Skin epidermis (tissue), 12 donors: ENCODE measurements at regions not wholly inside any gene's neighbourhood (a gene's known extent, or its start where the extent isn't known, plus 50 kb on each side); places are given as distances from the start of the nearest gene placed in this dataset.
"Not testable (repeated sequence)": the region's sequence is repeated elsewhere in the genome, so short reads cannot be mapped to it uniquely, and the experiment has no call there.

ENCODE experiments used
- H3K27ac ChIP-seq, 21 experiments: fragments of 200-600 bp; sonication (generic) in 11 of 21; one replicate each; pipeline ENCODE4 v1.5.0; 2020; ENCODE audit warnings: mild to moderate bottlenecking in 3 of 21, inconsistent platforms in 2 of 21, moderate library complexity in 2 of 21
- H3K4me3 ChIP-seq, 7 experiments: fragments of 200-600 bp; sonication (generic) in 2 of 7; one replicate each; pipeline ENCODE4 v1.5.0; 2020; ENCODE audit warnings: inconsistent platforms in 2 of 7, mild to moderate bottlenecking in 2 of 7, moderate library complexity in 1 of 7

DNA sequence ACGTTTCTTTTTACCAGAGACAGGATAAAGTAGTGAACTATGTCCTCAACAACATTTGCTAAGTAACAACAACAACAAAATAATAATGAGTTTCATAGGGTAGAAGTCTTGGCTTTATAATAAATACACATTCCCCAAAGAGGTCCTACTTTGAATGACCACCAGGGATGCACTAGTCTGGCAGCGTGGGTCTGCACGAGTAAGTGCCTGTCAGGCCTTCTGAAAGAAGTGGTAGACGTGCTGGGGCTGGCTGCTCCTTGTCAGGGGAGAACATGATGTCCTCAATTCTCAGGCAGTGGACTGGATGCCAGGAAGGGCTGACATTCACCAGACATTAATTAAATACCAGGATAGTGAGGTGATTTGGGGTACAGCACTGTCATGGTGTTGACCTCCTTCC is 331.1 kb downstream of the TMEM38B start:
- Histone ChIP-seq H3K4me3 (no peak overlapping the region), H3K27ac (no peak overlapping the region)

DNA sequence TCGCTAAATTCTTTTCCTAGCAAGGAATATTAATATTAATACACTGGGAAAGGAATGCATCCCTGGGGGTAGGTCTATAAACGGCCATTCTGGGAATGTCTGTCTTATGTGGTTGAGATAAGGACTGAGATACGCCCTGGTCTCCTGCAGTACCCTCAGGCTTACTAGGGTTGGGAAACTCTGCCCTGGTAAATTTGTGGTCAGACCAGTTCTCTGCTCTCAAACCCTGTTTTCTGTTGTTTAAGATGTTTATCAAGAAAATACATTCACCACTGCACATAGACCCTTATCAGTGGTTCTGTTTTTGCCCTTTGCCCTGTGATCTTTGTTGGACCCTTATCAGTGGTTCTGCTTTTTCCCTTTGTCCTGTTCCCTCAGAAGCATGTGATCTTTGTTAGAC is 335.8 kb downstream of the TMEM38B start:
- not testable (repeated sequence) for H3K4me3 ChIP-seq, H3K27ac ChIP-seq

DNA sequence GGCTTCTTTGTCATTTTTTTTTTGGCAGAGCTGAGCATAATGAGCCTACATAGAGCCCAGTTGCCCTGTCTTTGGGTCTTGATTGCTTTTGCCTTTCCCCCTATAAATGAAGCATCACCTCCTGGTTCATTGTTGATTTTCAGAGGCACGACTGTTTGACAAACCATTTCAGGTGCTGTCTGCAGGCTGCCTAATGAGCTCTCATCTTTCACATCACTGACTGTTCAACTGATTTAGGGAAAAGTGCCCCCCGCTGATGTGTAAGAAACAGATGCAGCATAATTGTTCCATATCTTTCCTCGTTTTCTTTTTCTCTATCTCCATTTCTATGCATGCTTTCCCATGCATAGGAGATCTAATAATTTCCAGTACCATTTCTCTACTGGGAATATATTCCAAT is 338.6 kb downstream of the TMEM38B start:
- Histone ChIP-seq H3K27ac (no peak overlapping the region), H3K4me3 (no peak overlapping the region)

DNA sequence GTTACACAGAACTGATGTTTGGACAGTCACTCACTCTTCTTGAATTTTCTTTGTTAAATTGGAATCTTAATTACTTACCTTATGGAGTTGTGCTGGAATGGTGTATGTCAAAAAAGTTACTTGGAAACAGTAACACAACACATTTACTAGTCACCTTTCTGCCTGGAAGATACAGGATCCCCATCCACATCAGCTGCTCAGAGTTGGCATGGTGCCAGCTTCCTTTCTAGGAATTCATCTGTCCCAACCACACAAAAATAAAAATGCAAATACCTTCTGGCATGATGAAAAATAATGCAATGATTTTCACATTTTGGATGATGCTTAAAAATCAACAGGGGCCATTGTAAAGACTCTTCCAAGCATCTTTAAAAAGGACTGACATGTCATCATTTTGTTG is 341.5 kb downstream of the TMEM38B start:
- H3K4me3 ChIP-seq, result no peak overlapping the region
- no peak overlapping the region for H3K27ac ChIP-seq

DNA sequence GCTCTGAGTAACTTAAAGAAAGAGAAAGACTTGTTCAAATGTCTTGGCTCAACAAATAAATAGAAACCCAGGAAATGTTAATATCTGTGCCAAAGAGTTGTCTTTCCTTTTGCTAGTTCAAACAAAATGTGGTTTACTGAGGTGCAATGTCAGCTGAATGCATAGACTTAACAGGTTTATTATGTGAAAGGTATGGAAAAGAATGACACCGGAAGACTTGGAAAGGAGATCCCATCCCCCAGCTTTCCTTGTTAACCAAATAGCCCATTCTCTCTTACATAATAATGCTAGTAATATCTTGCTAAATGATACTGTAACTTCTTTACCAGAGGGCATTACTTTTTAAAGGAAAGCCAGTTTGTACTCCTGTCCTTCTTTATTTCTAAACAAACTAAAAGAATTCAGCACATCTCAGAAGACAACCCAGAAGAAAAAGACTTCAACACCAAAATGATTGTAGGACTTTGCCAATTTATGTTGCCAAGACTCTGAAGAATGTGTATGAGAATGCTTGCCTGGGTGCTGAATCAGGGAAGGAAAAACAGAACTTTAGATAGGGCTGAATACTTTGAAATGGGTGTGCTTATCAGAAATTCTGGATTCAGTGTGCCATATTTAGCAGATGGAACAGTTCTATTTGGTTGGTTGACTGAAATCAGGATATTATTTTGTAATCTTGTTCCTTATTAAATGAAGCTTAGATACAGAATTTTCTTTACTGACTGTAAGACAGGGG is 344.1 kb downstream of the TMEM38B start:
- H3K27ac ChIP-seq, result no peak overlapping the region

DNA sequence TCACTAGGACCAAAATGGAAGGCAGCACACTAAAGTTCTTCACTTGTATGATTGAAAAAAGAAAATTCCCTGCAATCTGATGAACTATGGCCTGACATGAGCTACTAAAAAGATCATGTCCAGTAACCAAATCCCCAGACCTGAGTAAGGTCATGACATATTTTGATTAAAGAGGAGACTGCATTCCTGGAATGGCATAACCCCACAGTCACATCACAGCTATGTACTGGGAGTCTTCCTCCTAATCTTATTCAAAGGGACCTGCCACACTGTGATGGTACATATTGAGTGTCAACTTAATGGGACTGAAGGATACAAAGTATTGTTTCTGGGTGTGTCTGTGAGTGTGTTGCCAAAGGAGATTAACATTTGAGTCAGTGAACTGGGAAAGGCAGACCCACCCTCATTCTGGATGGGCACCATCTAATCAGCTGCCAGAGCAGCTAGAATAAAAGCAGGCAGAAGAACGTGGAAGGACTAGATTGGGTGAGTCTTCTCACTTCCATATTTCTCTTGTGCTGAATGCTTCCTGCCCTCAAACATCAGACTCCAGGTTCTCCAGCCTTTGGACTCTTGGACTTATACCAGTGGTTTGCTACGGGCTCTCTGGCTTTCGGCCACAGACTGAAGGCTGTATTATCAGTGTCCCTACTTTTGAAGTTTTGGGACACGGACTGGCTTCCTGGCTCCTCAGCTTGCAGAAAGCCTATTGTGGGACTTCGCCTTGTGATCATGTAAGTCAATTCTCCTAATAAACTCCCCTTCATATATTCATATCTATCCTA is 345.0 kb downstream of the TMEM38B start:
- no peak overlapping the region for H3K27ac ChIP-seq
- H3K4me3 ChIP-seq, result no peak overlapping the region

More for the DNA sequence above, 344.1 kb downstream of the TMEM38B start:
- no peak overlapping the region for H3K4me3 ChIP-seq

DNA sequence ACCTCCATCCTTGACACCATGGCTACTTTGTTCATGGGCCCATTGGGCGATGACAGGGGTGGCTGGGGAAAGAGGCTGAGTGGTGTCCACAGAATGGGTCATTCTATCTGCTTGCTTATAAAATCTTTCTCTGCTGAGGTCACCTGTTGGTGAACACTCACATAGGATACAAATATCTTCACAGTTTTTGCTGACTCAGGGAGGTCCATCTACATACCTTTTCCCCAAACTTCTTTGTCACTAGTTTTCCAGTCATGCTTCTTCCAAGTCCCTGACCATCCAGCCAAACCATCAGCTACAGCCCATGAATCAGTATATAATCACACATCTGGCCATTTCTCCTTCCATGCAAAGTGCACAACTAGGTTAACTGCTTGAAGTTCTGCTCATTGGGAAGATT is 347.6 kb downstream of the TMEM38B start:
- H3K4me3 ChIP-seq, H3K27ac ChIP-seq: not testable (repeated sequence)

DNA sequence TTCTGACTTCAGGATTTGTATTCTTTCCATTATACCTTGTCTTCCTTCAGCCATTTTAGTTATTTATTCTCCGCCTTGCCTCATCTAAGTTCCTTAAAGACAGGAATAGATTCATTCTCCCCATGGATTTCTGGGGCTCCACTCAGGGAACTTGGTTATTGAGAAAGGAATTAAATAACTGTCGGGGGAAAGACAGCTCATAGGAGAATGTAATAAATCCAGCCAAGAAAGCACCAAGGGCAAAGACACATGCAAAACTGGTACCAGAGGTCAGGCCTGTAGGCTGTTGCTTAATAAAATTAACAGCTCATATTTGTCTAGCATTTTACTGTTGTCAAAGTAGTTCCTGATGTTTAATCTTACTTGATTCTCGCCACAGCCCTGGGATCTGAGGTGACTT is 357.2 kb downstream of the TMEM38B start:
- no peak overlapping the region for H3K27ac ChIP-seq
- H3K4me3 ChIP-seq, result no peak overlapping the region

DNA sequence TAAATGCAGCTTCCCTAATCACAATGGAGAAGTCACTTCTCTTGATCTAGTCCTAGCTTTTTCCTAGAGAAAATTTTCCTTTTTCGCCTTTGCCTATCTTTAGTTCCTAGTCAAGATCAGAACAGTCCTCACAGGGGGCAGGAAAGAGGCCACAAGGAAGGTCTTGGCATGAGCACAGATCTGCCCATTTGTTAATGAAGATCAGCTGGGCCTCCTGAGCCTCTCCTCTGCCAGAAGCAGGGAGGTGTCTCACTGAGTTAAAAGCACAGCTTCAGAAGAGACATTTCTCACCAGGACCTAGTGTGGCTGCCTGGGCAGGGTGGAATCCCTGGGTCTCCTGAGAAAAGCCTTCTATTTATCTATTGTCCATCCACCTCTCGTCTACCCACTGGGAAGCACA is 357.8 kb downstream of the TMEM38B start:
- Histone ChIP-seq H3K27ac (no peak overlapping the region), H3K4me3 (no peak overlapping the region)

DNA sequence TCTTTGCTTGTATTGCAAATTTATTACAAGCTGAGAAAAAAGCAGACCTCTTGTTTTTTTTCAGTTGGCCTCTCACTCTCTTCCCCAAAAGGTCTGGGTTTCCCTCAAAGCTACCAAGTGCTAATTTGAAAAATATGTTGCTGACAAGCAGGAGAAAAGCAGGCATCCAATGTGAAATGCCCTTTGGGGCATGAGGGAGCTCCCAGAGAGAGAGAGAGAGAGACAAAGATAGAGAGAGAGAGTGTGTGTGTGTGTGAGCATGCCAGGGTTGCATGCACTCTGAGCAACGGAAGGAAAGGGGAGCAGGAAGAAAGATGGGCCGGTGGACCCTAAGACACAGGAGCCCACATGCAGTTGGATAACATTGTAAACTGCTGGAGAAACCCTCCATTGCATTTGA is 358.4 kb downstream of the TMEM38B start:
- H3K27ac ChIP-seq, result no peak overlapping the region
- no peak overlapping the region for H3K4me3 ChIP-seq

DNA sequence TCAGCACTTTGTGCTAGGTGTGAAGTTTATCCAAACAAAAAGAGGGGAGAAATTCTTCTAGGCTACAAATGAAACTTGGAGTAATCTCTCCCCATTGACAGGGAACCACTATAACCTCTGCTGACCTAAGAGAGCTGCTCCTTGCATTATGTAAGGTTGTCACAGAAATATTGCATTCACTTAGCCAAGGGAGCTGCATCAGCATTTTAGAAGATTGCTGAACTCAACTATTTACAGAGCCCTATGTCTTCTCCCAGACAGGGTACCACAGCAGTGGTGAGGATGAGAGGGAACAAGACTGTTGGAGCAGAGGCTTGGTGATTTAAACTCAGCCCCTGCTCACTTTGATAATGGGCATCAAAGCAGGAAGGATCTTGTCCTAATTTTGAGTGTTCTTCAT is 362.0 kb downstream of the TMEM38B start:
- Histone ChIP-seq H3K27ac (no peak overlapping the region), H3K4me3 (no peak overlapping the region)

DNA sequence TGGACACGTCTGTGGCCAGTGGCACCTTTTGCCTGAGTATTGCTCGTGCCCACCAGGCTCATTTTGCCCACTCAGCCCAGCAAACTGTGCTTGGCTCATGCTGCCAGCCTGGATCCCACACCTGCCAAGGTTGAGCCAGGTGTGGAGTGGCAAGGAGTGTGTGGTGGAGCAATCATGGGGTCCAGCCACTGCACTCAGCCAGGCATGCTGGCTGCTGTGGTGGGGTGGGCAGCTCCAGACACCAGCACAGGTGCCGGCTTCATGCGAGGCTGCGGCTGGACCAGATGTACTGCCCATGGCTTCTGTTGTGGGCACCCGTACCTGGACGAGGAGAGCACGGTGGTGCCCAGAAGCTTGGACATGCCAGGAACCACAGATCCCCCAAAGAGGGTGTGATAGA is 364.1 kb downstream of the TMEM38B start:
- no peak overlapping the region for H3K27ac ChIP-seq
- no peak overlapping the region for H3K4me3 ChIP-seq

DNA sequence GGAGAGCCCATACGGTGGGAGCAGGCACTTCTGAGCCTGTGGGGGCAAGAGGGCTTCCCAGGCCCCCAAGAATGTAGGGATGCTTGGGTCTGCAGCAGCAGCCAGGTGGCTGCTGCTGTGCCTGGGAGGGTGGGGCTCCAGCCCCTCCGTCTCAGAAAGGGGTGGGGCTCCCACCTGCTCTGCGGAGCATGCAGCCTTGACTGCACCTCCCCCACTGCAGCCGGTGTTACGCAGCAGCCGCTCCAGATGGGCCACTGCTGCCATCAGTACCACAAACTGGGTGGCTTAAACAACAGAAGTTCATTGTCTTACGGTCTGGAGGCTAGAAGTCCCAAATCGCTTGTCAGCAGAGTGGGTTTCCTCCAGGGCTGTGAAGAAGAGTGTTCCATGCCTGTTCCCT is 365.5 kb downstream of the TMEM38B start:
- Histone ChIP-seq H3K27ac (no peak overlapping the region), H3K4me3 (no peak overlapping the region)

DNA sequence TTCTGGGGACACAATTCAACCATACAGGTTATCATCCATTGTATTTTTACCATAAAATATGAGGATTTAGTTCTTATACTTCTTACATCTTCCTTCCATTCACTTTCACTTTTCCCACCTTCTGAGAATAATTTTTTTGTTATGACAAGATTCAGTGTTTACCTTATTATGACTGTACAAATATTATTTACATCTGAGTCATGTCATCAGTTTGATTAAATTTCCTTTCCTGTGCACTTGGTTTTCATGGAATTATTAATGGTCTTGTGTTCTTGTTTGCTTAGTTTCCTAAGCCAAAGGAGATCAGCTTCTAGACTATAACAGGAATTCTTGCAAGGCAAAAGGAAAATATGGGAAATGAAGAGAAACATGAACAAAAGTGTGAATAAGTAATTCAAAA is 366.5 kb downstream of the TMEM38B start:
- no peak overlapping the region for H3K4me3 ChIP-seq
- no peak overlapping the region for H3K27ac ChIP-seq

DNA sequence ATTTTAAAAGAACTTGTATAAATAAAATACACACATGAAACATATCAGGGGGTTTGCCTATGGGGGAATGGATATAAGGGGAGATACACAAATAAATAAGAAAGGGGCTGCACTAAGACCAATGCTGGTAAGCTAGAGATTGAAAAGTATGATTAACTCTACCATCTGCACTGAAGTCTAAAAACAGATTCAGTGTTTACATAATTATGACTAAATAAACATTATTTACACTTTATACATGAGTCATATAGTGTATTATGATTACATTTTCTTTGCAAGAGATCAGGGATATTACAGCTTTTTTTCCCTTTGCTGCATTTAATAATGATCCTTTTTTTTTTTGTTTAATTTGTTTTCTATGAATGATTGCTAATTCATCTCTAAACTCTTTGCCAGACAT is 367.9 kb downstream of the TMEM38B start:
- Histone ChIP-seq H3K27ac (no peak overlapping the region), H3K4me3 (no peak overlapping the region)

DNA sequence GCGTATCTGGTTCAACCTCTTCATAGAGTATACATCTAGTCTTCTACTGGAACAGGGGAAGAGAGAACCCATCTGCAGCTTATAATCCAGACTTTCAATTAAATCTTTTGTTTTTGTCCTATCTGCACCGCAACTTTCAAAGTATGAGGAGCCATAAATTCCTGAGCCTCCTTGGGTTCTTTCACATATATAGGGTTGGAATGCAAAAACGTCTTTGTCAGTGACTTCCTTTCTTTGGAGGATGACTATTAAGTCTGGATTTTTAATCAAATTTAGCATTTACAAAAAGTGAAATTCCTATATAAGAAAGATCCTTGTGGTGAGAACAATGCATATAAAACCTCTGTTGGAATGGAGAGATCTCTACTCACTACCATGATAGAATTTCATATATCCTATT is 370.8 kb downstream of the TMEM38B start:
- Histone ChIP-seq H3K27ac (no peak overlapping the region), H3K4me3 (no peak overlapping the region)

DNA sequence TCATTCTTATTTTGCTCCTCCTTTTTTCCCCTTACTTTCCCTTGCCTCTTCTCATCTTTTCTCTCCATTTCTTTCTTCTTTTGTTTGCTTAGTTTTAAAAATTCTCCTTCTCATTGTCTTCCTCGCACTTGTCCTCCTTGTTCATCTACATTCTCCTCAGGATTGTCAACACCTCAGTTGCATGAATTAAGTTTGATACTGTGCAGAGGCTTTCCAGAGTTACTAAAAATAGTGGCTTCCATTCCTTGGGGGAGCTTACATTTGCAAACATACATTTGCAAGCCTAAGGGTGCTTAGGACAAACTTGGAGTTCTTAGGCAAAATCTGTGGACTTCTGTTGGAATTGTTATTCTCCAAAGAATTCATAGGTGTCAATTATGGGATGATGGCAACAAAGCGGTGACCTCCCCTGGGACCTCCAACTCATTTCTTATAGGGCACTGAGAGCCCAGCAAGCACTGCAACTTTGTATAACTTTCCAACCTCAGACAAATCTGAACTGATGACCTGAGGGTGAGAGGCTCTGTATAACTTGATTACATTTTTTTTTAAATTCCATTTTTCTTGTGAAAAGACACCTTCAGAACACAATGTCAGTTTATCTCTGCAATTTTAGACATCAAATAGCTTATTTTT is 371.4 kb downstream of the TMEM38B start:
- Histone ChIP-seq H3K4me3 (no peak overlapping the region), H3K27ac (no peak overlapping the region)

DNA sequence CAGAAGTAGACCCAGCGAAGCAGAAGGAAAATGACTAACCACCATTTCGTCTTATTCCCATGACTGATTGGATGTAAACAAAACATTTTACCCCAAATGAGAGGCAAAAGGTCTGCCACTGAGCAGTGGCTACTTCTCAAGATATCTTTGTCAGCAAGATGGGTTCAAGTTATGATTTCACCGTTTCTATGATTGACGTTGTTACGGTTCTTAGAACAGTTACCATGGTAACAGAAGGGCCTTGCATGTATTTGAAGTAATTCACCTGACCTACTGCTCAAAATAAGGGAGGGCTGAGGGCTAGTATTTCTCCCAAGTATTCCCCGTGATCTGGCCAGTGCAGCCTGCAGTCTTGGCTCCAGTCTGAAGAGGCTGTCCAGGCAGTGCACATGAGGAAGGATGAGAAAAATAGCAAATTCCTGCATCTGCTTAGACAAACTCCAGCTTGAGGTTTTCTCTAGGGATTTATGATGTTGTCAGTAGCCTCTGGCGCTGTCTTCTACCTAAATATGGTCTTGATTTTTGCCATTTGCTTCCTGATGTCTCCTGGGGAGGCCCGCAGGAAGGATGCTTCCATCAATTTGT is 372.7 kb downstream of the TMEM38B start:
- Histone ChIP-seq H3K4me3 (no peak overlapping the region), H3K27ac (no peak overlapping the region)

DNA sequence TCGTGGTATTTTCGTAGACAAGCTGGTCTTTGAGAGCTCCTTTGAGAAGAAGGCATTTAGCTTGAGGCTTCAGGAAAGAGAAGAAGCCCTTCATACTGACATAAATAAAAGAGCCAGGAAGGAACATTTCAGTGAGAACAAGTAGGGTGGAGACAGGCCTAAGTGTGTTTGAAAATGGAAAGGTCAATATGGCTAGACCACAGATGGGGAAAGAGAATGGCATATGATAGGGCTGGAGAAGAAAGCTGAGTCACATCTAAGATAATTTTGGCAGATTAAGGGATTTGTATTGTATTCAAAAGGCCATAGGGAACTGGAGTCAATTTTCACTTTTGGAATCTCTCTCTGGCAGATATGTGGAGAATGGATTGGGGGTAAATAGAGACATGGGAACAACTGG is 374.9 kb downstream of the TMEM38B start:
- Histone ChIP-seq H3K4me3 (no peak overlapping the region), H3K27ac (no peak overlapping the region)

DNA sequence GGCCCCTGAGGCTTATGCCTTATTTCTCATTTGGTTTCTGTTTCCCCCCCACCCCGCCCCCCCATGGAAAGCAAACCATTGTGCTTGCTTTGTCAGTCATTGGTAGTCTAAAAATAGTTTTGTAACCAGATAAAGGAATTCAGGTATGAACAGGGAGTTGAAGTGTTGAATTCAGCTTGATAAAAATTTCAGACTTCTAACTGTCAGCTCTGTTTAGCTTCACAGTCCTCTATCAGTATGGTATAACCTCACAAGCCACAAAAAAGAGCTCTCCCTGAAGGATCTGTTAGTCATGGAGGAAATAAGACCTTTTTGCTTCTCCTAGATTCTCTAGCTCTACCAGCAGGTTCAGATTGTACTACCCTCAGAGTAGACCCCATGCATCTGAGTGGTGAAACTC is 378.1 kb downstream of the TMEM38B start:
- H3K4me3 ChIP-seq, result no peak overlapping the region
- no peak overlapping the region for H3K27ac ChIP-seq

DNA sequence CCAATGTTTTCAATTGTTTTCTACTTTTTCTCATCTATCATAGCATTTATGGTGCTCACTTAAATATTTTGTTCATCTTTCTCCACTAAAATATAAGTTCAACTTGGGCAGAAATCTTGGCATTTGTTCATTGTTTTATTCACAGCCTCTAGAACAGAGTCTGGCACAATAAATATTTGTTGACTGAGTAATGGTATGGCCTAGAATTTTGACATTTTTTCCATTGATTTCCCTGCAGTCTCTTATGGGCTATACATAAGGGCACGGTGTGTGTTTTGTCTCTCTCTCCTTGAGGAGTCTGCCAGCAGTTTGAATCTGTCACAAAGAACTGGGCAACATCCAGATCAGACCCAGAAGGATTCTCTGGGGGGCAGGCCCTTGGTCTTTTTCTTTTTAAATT is 379.7 kb downstream of the TMEM38B start:
- no peak overlapping the region for H3K27ac ChIP-seq
- no peak overlapping the region for H3K4me3 ChIP-seq
